H54 (cell line): ENCODE measurements at regions not wholly inside any gene's neighbourhood (a gene's known extent, or its start where the extent isn't known, plus 50 kb on each side); places are given as distances from the start of the nearest gene placed in this dataset.
"Not testable (repeated sequence)": the region's sequence is repeated elsewhere in the genome, so short reads cannot be mapped to it uniquely, and the experiment has no call there.

Experiments
- DNase-seq: peaks from one replicate; pipeline ENCODE4 v3.0.0; 2011; ENCODE audit warnings: low spot score, mixed read lengths; ENCODE audit not compliant: insufficient read length
- FAIRE-seq: peaks from 3 replicates; lab custom pipeline; 2011; peaks lifted over from hg19 to GRCh38; lab: Jason Lieb, UNC
- POLR2A ChIP-seq: IDR thresholded peaks from 2 replicates; pipeline ENCODE4 v1.6.1; 2011; ENCODE audit warnings: low read depth, mild to moderate bottlenecking, low read length

DNA sequence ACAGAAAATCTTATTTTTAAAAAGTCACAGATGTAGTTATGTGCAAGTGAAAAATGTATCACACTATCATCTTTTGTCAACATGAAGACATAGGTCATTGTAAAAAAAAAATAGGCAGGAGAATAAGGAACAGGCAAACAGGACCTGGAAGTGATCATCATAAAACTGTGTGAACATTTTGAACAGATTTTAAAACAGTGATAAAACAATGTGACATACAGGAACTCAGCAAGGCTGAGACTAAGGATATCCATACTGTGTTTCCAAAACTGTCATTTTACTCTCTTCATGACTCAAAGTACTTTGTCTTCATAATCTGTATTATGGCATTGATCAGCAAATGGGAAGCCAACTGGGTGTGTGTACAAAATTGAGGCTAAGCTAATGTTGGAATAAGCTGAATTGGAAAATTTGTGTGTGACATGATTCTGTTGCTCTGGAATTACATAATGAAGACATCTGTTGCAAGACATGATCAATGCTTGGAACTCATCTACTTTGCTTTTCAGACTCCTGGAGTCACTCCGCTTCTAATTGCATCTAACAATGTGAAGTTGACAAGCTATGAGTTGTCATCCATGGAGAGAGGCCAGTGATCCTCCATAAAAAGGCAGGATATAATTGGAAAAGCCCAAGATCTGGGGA is 978.7 kb upstream of the NUDT12 start:
- peak; percentile 27 for FAIRE-seq
- TF ChIP-seq POLR2A = no peak
- DNase-seq = no peak

DNA sequence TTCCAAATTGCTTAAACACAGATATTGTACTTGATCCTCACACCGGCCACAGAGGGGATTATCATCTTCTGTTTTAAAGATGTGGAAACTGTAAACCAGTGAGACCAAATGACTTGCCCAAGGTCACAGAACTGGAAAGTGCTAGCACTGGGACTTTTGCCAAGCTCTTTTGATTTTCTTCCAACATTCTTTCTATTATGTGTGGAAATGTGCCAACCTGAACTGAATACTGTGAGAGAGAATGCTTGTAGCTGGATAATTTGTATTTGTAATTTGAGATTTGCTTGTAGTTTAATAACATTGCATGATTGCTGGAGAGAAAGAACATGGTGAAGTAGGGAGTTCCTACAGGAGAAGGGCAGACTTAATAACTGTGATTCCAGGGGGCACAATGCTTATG is 977.9 kb upstream of the NUDT12 start:
- TF ChIP-seq POLR2A = no peak
- peak; percentile 65 for FAIRE-seq
- no peak for DNase-seq

DNA sequence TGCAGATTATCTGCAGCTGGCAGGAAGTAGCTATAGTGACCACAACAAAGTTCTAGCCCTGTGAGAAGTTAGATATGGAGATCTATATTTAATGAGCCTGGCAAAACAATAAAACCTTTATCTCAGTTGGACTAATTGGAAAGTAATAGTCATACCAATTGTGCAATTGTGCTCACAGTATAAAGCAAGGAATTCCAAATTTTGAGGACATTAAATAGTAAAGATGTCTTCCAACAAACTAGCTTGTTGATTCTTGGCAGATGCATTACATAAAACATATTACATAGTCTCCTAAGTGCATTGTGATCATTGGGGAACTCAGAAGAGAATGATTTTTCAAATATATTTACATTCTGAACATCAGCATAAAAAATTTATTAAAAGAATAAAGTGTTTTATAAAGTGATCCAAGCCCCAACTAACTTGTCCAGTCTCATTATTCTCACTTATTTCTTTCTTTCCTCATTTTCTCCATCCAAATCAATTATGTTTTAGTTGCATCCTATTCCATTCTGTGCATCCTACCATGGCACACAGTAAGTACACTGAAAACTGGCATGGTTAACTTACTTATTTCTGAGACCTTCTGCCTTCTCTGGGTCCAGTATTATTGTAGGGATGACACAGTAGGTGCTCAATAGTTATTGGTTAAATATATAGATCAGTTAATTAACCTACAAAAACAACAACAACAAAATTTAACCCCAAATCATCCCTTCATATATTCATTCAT is 977.2 kb upstream of the NUDT12 start:
- FAIRE-seq (no peak), DNase-seq (no peak)
- no peak for TF ChIP-seq POLR2A

DNA sequence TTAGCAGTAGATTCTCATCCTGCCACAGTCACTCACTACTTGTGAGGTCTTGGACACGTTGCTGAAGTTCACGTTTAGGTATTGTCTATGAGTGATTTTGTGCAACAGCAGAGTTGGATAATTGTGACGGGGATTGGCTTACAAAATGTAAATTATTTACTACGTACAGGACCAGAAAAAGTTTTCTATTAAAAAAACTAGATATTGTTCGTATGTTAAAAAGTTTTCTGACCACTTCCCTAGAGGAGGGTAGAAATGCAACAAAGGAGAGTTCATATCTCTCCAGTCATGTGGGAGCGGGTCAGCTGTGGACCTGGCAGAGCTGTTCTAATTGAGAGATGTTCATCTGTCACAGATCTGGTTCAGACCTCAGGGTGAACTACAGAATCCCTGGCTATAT is 976.1 kb upstream of the NUDT12 start:
- FAIRE-seq = no peak
- TF ChIP-seq POLR2A = no peak

GRCh38 chr5:104533498-104533897 is 970.9 kb upstream of the NUDT12 start:
- DNase-seq (no peak), FAIRE-seq (no peak)
- no peak for TF ChIP-seq POLR2A

More for the DNA sequence above, 976.1 kb upstream of the NUDT12 start:
- DNase-seq = no peak

DNA sequence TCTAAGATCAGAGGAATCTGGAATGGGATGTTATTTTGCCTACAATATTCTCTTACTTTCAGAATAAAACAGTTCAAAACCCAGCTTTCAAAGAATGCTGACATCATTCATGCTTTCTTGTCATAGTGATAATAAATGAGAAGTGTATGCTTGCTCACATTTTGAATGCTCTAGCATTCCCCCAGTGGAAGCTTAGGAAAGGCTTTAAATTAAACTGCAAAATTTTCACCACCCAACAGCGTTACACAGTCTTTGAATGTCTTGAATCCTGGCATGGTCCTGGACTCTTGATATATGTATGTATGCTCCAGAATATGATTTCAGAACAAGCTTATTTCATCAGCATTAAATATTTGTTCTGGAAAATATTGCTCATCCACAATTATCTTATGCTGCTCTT is 964.3 kb upstream of the NUDT12 start:
- no peak for TF ChIP-seq POLR2A
- FAIRE-seq (no peak), DNase-seq (no peak)

GRCh38 chr5:104513640-104514072 is 951.1 kb upstream of the NUDT12 start:
- no peak for FAIRE-seq
- DNase-seq = no peak
- no peak for TF ChIP-seq POLR2A

GRCh38 chr5:104513121-104513602 is 950.6 kb upstream of the NUDT12 start:
- peak; percentile 83 for FAIRE-seq
- TF ChIP-seq POLR2A = no peak
- DNase-seq = peak; percentile 2

DNA sequence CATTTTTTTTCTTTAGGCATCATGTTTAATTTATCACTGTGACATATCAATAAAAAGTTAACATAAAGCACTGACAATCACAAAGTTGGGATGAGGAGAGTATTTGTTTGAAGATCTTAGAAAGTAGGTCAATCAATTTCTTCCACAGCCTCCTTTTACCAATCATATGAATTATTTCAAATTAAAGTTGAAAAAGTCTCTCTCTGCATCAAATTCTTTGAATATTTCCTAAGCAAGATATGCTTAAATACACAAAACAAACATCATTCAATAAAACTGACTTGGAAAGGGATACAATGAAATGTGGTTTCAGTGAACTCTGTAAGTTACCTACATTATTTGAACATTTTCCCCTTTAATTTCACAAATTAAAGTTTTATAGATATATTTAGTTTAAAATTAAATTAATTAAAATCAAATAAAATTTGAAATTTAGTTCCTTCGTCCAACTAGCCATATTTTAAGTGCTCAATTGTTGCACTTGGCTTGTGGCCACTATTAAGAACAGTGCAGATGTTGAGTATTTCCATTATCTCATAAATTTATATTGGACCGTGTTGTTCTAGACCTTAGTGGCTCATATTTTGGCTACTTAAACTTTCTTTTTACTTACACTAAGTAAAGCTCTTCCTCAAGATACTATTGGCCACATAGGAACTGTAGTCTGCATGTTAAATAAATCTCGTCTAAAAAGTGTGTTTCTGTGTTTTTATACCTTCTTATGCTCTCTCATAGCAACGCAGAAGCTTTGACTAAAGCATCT is 949.7 kb upstream of the NUDT12 start:
- no peak for TF ChIP-seq POLR2A
- FAIRE-seq = no peak
- DNase-seq = no peak

DNA sequence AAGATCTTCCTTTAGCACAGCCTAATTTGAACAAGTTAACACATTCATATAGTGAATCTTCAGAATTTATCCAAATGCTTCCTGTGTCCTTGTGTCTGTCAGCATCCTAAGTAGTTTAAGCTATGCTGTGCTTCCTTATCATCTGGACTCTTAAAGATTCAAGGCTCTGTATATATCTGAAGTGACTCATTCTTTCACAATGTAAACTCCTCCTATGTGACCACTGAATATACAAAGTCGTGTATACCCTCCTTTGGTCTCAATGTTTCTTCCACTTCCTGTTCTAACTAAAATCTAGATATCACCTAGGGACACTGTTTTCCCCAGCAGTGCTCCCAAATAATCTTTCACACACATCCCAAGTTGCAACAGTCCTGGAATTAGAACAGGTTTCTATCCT is 935.7 kb upstream of the NUDT12 start:
- DNase-seq (no peak), FAIRE-seq (peak; percentile 80)
- TF ChIP-seq POLR2A = no peak

GRCh38 chr5:104494083-104494482 is 931.5 kb upstream of the NUDT12 start:
- FAIRE-seq (no peak), DNase-seq (no peak)
- TF ChIP-seq POLR2A = no peak

- no peak for TF ChIP-seq POLR2A
- no peak for FAIRE-seq
- no peak for DNase-seq
Observed at GRCh38 chr5:104472811-104473210, 910.2 kb upstream of the NUDT12 start.

DNA sequence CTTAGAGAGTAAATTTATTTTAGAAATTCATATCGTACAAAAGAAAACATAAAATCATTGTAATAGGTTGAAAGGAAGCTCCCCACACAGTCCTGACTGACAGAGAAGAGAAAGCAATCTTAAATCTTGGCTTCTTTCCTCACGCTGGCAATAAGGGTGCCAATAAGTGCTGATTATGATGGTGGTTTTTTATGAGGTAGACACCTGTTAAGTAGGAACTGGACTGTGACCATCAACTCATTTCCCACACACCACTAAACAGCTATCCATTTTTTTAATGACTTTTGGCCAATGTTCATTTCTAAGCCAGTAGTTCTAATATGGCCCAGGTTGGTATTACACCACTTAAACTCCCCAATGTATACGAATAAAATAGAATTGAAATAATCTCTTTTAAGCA is 893.5 kb upstream of the NUDT12 start:
- FAIRE-seq (no peak), DNase-seq (no peak)
- no peak for TF ChIP-seq POLR2A

DNA sequence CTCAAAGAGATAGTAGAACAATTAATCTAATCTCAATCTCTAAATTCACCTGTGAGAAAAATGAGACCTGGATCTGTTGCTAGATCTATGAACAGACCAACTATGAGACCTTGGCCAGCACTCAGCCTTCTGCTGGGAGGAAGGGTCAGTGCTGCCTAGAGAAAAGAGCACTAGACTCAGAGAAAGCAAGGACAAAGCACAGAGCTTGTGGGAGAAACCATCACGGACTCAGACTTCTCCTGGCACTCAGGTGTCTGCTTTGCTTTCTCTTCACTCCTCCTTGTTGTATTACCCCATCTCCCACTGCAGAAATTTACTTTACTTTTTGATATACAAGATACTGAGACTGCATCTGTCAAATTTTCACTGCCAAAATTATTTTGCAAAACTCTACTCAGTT is 890.0 kb upstream of the NUDT12 start:
- no peak for TF ChIP-seq POLR2A
- FAIRE-seq = no peak
- DNase-seq = no peak

- not testable (repeated sequence) for FAIRE-seq, DNase-seq
Observed at GRCh38 chr5:104451911-104452310, 889.3 kb upstream of the NUDT12 start.
